GM23338 (cell line): ENCODE measurements at regions not wholly inside any gene's neighbourhood (a gene's known extent, or its start where the extent isn't known, plus 50 kb on each side); places are given as distances from the start of the nearest gene placed in this dataset.

ENCODE experiments used
- ATAC-seq: fragments of 200-7000 bp; cut with Tn5 transposase; 3 replicates; pipeline ENCODE4 v1.9.1; 2020
- DNase-seq: peaks from one replicate; pipeline ENCODE4 v3.0.0-alpha.2; 2015; ENCODE audit warnings: low spot score
- H2AFZ ChIP-seq: fragments of 200-600 bp; sonication (generic); 2 replicates; pipeline ENCODE4 v1.8.0; 2016; ENCODE audit warnings: antibody characterized with exemption, mild to moderate bottlenecking, moderate library complexity
- H3F3A ChIP-seq: fragments of 200-600 bp; sonication (generic); replicated peaks from 2 replicates; pipeline ENCODE4 v1.8.0; 2017; ENCODE audit warnings: antibody characterized with exemption, mixed run types, low read depth
- H3K27ac ChIP-seq: fragments of 200-600 bp; sonication (generic); 2 replicates; pipeline ENCODE4 v1.6.1; 2016; ENCODE audit warnings: low read depth
- H3K27me3 ChIP-seq: fragments of 200-600 bp; sonication (generic); 2 replicates; pipeline ENCODE4 v1.8.0; 2016; ENCODE audit warnings: mild to moderate bottlenecking, mixed run types, moderate library complexity; ENCODE audit not compliant: insufficient read depth
- H3K36me3 ChIP-seq: fragments of 200-600 bp; sonication (generic); 2 replicates; pipeline ENCODE4 v1.8.0; 2016; ENCODE audit warnings: mild to moderate bottlenecking; ENCODE audit not compliant: insufficient read depth
- H3K4me1 ChIP-seq: fragments of 200-600 bp; sonication (generic); 2 replicates; pipeline ENCODE4 v1.8.0; 2016; ENCODE audit warnings: mild to moderate bottlenecking, moderate library complexity; ENCODE audit not compliant: insufficient read depth
- H3K4me2 ChIP-seq: fragments of 200-600 bp; sonication (generic); 2 replicates; pipeline ENCODE4 v1.7.1; 2017; ENCODE audit warnings: mixed run types
- H3K4me3 ChIP-seq: fragments of 200-600 bp; sonication (generic); 2 replicates; pipeline ENCODE4 v1.6.1; 2016; ENCODE audit warnings: mixed run types
- H3K79me2 ChIP-seq: fragments of 200-600 bp; sonication (generic); replicated peaks from 2 replicates; pipeline ENCODE4 v1.8.0; 2017; ENCODE audit warnings: mild to moderate bottlenecking; ENCODE audit not compliant: insufficient read depth
- H3K9me2 ChIP-seq: fragments of 200-600 bp; sonication (generic); 2 replicates; pipeline ENCODE4 v1.8.0; 2017; ENCODE audit not compliant: insufficient read depth
- H4K20me1 ChIP-seq: fragments of 200-600 bp; sonication (generic); replicated peaks from 2 replicates; pipeline ENCODE4 v1.8.0; 2017; ENCODE audit warnings: mild to moderate bottlenecking; ENCODE audit not compliant: insufficient read depth
- H3K27ac Mint-ChIP-seq: 2 replicates; pipeline ENCODE4 v1.8.0; 2020; ENCODE audit warnings: inconsistent platforms, mild to moderate bottlenecking, moderate library complexity, mixed read lengths
- H3K27me3 Mint-ChIP-seq: 3 replicates; pipeline ENCODE4 v1.8.0; 2022; ENCODE audit warnings: low read depth, mild to moderate bottlenecking, moderate library complexity, mixed read lengths, inconsistent platforms; ENCODE audit not compliant: insufficient read depth, poor library complexity
- H3K36me3 Mint-ChIP-seq: 3 replicates; pipeline ENCODE4 v1.8.0; 2021; ENCODE audit warnings: low read depth, mild to moderate bottlenecking, inconsistent platforms, moderate library complexity, mixed read lengths
- H3K4me1 Mint-ChIP-seq: 3 replicates; pipeline ENCODE4 v1.8.0; 2020; ENCODE audit warnings: mild to moderate bottlenecking, inconsistent platforms, mixed read lengths
- H3K4me3 Mint-ChIP-seq: 3 replicates; pipeline ENCODE4 v1.8.0; 2021; ENCODE audit warnings: moderate library complexity, mild to moderate bottlenecking, inconsistent platforms, mixed read lengths
- H3K9me3 Mint-ChIP-seq: 3 replicates; pipeline ENCODE4 v1.8.0; 2020; ENCODE audit warnings: moderate library complexity, mild to moderate bottlenecking, inconsistent platforms, mixed read lengths
- CREB1 ChIP-seq: fragments of 250-450 bp; sonication (Bioruptor Pico); IDR thresholded peaks from 2 replicates; pipeline ENCODE4 v1.5.0; 2020; ENCODE audit warnings: low read depth, mild to moderate bottlenecking, moderate library complexity
- EZH2phosphoT487 ChIP-seq: fragments of 200-600 bp; sonication (generic); IDR thresholded peaks from one replicate; pipeline ENCODE4 v1.8.1; 2018; ENCODE audit warnings: antibody characterized with exemption; ENCODE audit not compliant: unreplicated experiment
- JUNB ChIP-seq: IDR thresholded peaks from one replicate; pipeline ENCODE4 v1.6.1; 2016; ENCODE audit warnings: antibody characterized with exemption; ENCODE audit not compliant: unreplicated experiment
- NANOG ChIP-seq: IDR thresholded peaks from 2 replicates; pipeline ENCODE4 v1.6.1; 2016; ENCODE audit warnings: antibody characterized with exemption, borderline replicate concordance
- POLR2AphosphoS5 ChIP-seq: IDR thresholded peaks from 2 replicates; pipeline ENCODE4 v1.6.1; 2016; ENCODE audit warnings: antibody characterized with exemption, low read depth
- STAT1 ChIP-seq: IDR thresholded peaks from one replicate; pipeline ENCODE4 v1.6.1; 2016; ENCODE audit warnings: antibody characterized with exemption; ENCODE audit not compliant: unreplicated experiment
- ZNF114 ChIP-seq: fragments of 250-450 bp; sonication (Bioruptor Pico); IDR thresholded peaks from 2 replicates; pipeline ENCODE4 v1.5.0; 2020; ENCODE audit warnings: mild to moderate bottlenecking, moderate library complexity
- ZNF462 ChIP-seq: fragments of 250-450 bp; sonication (Bioruptor Pico); IDR thresholded peaks from 2 replicates; pipeline ENCODE4 v1.5.0; 2020; ENCODE audit warnings: mild to moderate bottlenecking, moderate library complexity
- TF ChIP-seq, protein P1 (sequence below): IDR thresholded peaks from 2 replicates; pipeline ENCODE4 v1.6.1; 2016; ENCODE audit warnings: antibody characterized with exemption

DNA sequence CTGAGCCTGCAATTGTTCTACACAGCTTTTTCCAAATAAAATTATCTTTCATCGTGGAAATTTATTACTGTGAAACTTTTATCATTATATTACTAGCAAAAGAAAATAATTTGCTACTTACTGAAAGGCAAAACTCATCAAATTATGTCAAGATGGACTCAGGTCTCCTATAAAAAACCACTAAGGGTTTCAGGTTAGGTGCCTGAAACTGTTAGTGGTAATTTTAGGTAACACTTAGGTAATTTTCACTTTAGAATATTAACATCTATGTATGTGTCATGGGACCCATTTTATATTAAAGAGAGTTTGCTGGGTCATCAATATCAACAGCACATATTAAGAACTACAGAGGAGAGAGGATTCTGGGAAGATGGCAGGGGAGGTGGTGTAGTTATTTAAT is 651.5 kb downstream of the CENPC start (continued):
- TF ChIP-seq ZNF462 (no peak), POLR2AphosphoS5 (no peak), STAT1 (no peak)

- Mint-ChIP-seq H3K36me3 (peaks cover 15% of the 10 kb centered on the region), H3K27me3 (no peaks in the 10 kb centered on the region), H3K27ac (no peak overlapping the region; the same call in 1 of the 2 replicates), H3K9me3 (peaks cover 16% of the 10 kb centered on the region), H3K4me3 (no peak overlapping the region), H3K4me1 (peaks cover 10% of the 10 kb centered on the region; the same call in 2 of the 3 replicates)
- no peaks in the 10 kb centered on the region for H3K9me2 ChIP-seq
- H3F3A ChIP-seq, result no peaks in the 10 kb centered on the region
- H3K36me3 ChIP-seq, result no peaks in the 10 kb centered on the region; the same call in 1 of the 2 replicates
- H3K4me1 ChIP-seq, result peaks cover 3% of the 10 kb centered on the region
- no peak overlapping the region for H3K4me2 ChIP-seq
- no peak overlapping the region for H3K4me3 ChIP-seq
- no peak for DNase-seq
- H2AFZ ChIP-seq, result no peak overlapping the region
- H3K79me2 ChIP-seq, result no peaks in the 10 kb centered on the region
- H3K27me3 ChIP-seq, result no peaks in the 10 kb centered on the region
- no peak overlapping the region for H3K27ac ChIP-seq
- no peaks in the 10 kb centered on the region for H4K20me1 ChIP-seq
- ATAC-seq, result no peak
- TF ChIP-seq ZNF462 (no peak), JUNB (no peak), EZH2phosphoT487 (no peak), NANOG (no peak), ZNF114 (no peak), CREB1 (CRISPR knock-in tag) (no peak)
- TF ChIP-seq, protein P1, sequence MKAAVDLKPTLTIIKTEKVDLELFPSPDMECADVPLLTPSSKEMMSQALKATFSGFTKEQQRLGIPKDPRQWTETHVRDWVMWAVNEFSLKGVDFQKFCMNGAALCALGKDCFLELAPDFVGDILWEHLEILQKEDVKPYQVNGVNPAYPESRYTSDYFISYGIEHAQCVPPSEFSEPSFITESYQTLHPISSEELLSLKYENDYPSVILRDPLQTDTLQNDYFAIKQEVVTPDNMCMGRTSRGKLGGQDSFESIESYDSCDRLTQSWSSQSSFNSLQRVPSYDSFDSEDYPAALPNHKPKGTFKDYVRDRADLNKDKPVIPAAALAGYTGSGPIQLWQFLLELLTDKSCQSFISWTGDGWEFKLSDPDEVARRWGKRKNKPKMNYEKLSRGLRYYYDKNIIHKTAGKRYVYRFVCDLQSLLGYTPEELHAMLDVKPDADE, result no peak
These were observed 658.2 kb downstream of the CENPC start for GRCh38 chr4:66887061-66887460.
